A549 (cell line): ENCODE measurements at regions not wholly inside any gene's neighbourhood (a gene's known extent, or its start where the extent isn't known, plus 50 kb on each side); places are given as distances from the start of the nearest gene placed in this dataset.

Experiments used
- ATAC-seq, 2 experiments: fragments of 200-7000 bp in 1 of 2; fragments of >200 bp in 1 of 2; cut with Nextera tagmentation in 1 of 2; cut with Tn5 transposase in 1 of 2; 3 replicates each; pipeline versions ENCODE4 v1.8.0 to v1.9.1; 2018 to 2020; ENCODE audit warnings: mild to moderate bottlenecking in 1 of 2, moderate library complexity in 1 of 2
- CTCF ChIA-PET: fragments of 300-600 bp; sonication (Branson Sonifier 250); formaldehyde crosslinking; extraction: SDS; loops from one replicate; lab custom pipeline; 2021; ENCODE audit warnings: antibody characterized with exemption, inconsistent platforms; lab: Yijun Ruan, JAX
- POLR2A ChIA-PET: fragments of 350-600 bp; formaldehyde crosslinking; extraction: SDS; loops from one replicate; lab custom pipeline; 2021; ENCODE audit warnings: antibody characterized with exemption, inconsistent platforms; lab: Yijun Ruan, JAX
- DNase-seq, 2 experiments: peaks; one replicate each; pipeline versions ENCODE4 v3.0.0 to v3.0.0-alpha.2; 2011 to 2016; ENCODE audit warnings: low read depth in 1 of 2, low spot score in 1 of 2
- FAIRE-seq: peaks from 2 replicates; lab custom pipeline; 2011; peaks lifted over from hg19 to GRCh38; lab: Jason Lieb, UNC
- H3K27ac ChIP-seq, 2 experiments: fragments of >200 bp; sonication (Bioruptor Twin); formaldehyde crosslinking; 3 replicates each; pipeline ENCODE4 v1.5.1; 2016 to 2017
- H3K4me1 ChIP-seq: fragments of >200 bp; sonication (Bioruptor Twin); formaldehyde crosslinking; 3 replicates; pipeline ENCODE4 v1.6.1; 2016
- H3K4me2 ChIP-seq: fragments of >200 bp; sonication (Bioruptor Twin); formaldehyde crosslinking; 3 replicates; pipeline ENCODE4 v1.6.1; 2016
- H3K4me3 ChIP-seq: fragments of >200 bp; sonication (Bioruptor Twin); formaldehyde crosslinking; 3 replicates; pipeline ENCODE4 v1.5.1; 2016
- H3K9me3 ChIP-seq: fragments of >200 bp; sonication (Bioruptor Twin); formaldehyde crosslinking; 3 replicates; pipeline ENCODE4 v1.6.1; 2016
- ATOH8 ChIP-seq: fragments of 250-450 bp; sonication (Bioruptor Pico); IDR thresholded peaks from 2 replicates; pipeline ENCODE4 v1.5.0; 2020; ENCODE audit warnings: low read depth, mild to moderate bottlenecking, moderate library complexity
- BHLHE40 ChIP-seq: IDR thresholded peaks from 2 replicates; pipeline ENCODE4 v1.6.1; 2012; ENCODE audit warnings: low read depth, low read length, inconsistent platforms
- CBX2 ChIP-seq: fragments of 200-600 bp; sonication (generic); IDR thresholded peaks from 2 replicates; pipeline ENCODE4 v1.6.1; 2016; ENCODE audit warnings: low read depth, mild to moderate bottlenecking, borderline replicate concordance
- CEBPB ChIP-seq, 2 experiments: fragments of >200 bp in 1 of 2; sonication (Bioruptor Twin) in 1 of 2; formaldehyde crosslinking in 1 of 2; IDR thresholded peaks; 2 replicates each; pipeline ENCODE4 v1.6.1; 2012 to 2016
- CHD2 ChIP-seq: fragments of 150-350 bp; IDR thresholded peaks from 2 replicates; pipeline ENCODE4 v1.6.1; 2014; ENCODE audit warnings: low read length; ENCODE audit not compliant: partially characterized antibody
- CHD4 ChIP-seq: fragments of 200-600 bp; sonication (generic); IDR thresholded peaks from 2 replicates; pipeline ENCODE4 v1.6.1; 2016; ENCODE audit warnings: antibody characterized with exemption, mild to moderate bottlenecking, borderline replicate concordance
- CTCF ChIP-seq: fragments of >200 bp; sonication (Bioruptor Twin); formaldehyde crosslinking; IDR thresholded peaks from 3 replicates; pipeline ENCODE4 v1.5.1; 2016
- E2F6 ChIP-seq: IDR thresholded peaks from 2 replicates; pipeline ENCODE4 v1.6.1; 2012; ENCODE audit warnings: low read depth, borderline replicate concordance
- EHF ChIP-seq: fragments of 250-450 bp; sonication (Bioruptor Pico); IDR thresholded peaks from 2 replicates; pipeline ENCODE4 v1.5.0; 2020; ENCODE audit warnings: mild to moderate bottlenecking
- ELK1 ChIP-seq: fragments of 150-350 bp; IDR thresholded peaks from 2 replicates; pipeline ENCODE4 v1.6.1; 2014; ENCODE audit warnings: low read depth, mild to moderate bottlenecking, low read length
- EP300 ChIP-seq, 2 experiments: fragments of >200 bp; sonication (Bioruptor Twin); formaldehyde crosslinking; IDR thresholded peaks; 2 replicates in 1 of 2; 3 replicates in 1 of 2; pipeline ENCODE4 v1.6.1; 2016 to 2017
- FOSL2 ChIP-seq, 2 experiments: fragments of 450-650 bp in 1 of 2; fragments of >200 bp in 1 of 2; sonication (Bioruptor Twin) in 1 of 2; formaldehyde crosslinking; IDR thresholded peaks; 2 replicates each; pipeline versions ENCODE4 v1.5.0 to v1.6.1; 2016 to 2020; ENCODE audit warnings: mild to moderate bottlenecking in 1 of 2, moderate library complexity in 1 of 2
- FOXS1 ChIP-seq: fragments of 250-450 bp; sonication (Bioruptor Pico); IDR thresholded peaks from 2 replicates; pipeline ENCODE4 v1.5.0; 2020; ENCODE audit warnings: mild to moderate bottlenecking, moderate library complexity
- GATA3 ChIP-seq: IDR thresholded peaks from 2 replicates; pipeline ENCODE4 v1.6.1; 2012; ENCODE audit warnings: borderline replicate concordance
- HDAC2 ChIP-seq: fragments of 200-600 bp; sonication (generic); IDR thresholded peaks from 2 replicates; pipeline ENCODE4 v1.6.1; 2016
- HES2 ChIP-seq: fragments of >200 bp; sonication (Bioruptor Twin); formaldehyde crosslinking; IDR thresholded peaks from 2 replicates; pipeline ENCODE4 v1.6.1; 2016
- HOXB13 ChIP-seq: fragments of 250-450 bp; sonication (Bioruptor Pico); IDR thresholded peaks from 2 replicates; pipeline ENCODE4 v1.5.0; 2020; ENCODE audit warnings: low read depth, mild to moderate bottlenecking, moderate library complexity
- JUN ChIP-seq, 2 experiments: fragments of >200 bp; sonication (Bioruptor Twin); formaldehyde crosslinking; IDR thresholded peaks; 2 replicates in 1 of 2; 3 replicates in 1 of 2; pipeline ENCODE4 v1.6.1; 2016 to 2017
- JUNB ChIP-seq: fragments of >200 bp; sonication (Bioruptor Twin); formaldehyde crosslinking; IDR thresholded peaks from 2 replicates; pipeline ENCODE4 v1.6.1; 2016
- NPAS2 ChIP-seq: fragments of 250-450 bp; sonication (Bioruptor Pico); IDR thresholded peaks from 2 replicates; pipeline ENCODE4 v1.8.0; 2022; ENCODE audit warnings: mild to moderate bottlenecking, moderate library complexity, borderline replicate concordance
- PBX3 ChIP-seq: IDR thresholded peaks from 2 replicates; pipeline ENCODE4 v1.6.1; 2012
- POLR2A ChIP-seq: IDR thresholded peaks from 2 replicates; pipeline ENCODE4 v1.6.1; 2012; ENCODE audit warnings: mild to moderate bottlenecking, low read length
- POLR2AphosphoS2 ChIP-seq: conservative IDR thresholded peaks from 2 replicates; pipeline ENCODE4 v1.6.1; 2012; ENCODE audit warnings: low read length, improper control_type of control experiment, inconsistent platforms
- RAD21 ChIP-seq, 2 experiments: fragments of >200 bp in 1 of 2; sonication (Bioruptor Twin) in 1 of 2; formaldehyde crosslinking in 1 of 2; IDR thresholded peaks in 1 of 2; conservative IDR thresholded peaks in 1 of 2; 2 replicates in 1 of 2; 3 replicates in 1 of 2; pipeline ENCODE4 v1.6.1; 2012 to 2018; ENCODE audit warnings: inconsistent platforms in 1 of 2
- RARB ChIP-seq: fragments of 250-450 bp; sonication (Bioruptor Pico); IDR thresholded peaks from 2 replicates; pipeline ENCODE4 v1.8.0; 2021; ENCODE audit warnings: mild to moderate bottlenecking, moderate library complexity
- RFX5 ChIP-seq: fragments of 450-650 bp; IDR thresholded peaks from 2 replicates; pipeline ENCODE4 v1.7.1; 2014; ENCODE audit warnings: antibody characterized with exemption, mild to moderate bottlenecking, moderate library complexity
- RNF2 ChIP-seq: fragments of 200-600 bp; sonication (generic); IDR thresholded peaks from 2 replicates; pipeline ENCODE4 v1.6.1; 2016; ENCODE audit warnings: low read depth, mild to moderate bottlenecking, antibody characterized with exemption, moderate library complexity, borderline replicate concordance
- SREBF2 ChIP-seq: fragments of 450-650 bp; IDR thresholded peaks from 2 replicates; pipeline ENCODE4 v1.6.1; 2014; ENCODE audit warnings: mild to moderate bottlenecking, moderate library complexity
- TFCP2L1 ChIP-seq: fragments of 250-450 bp; sonication (Bioruptor Pico); IDR thresholded peaks from 2 replicates; pipeline ENCODE4 v1.5.0; 2021; ENCODE audit warnings: mild to moderate bottlenecking
- TP53 ChIP-seq: fragments of 250-450 bp; sonication (Bioruptor Pico); IDR thresholded peaks from 2 replicates; pipeline ENCODE4 v1.5.0; 2021; ENCODE audit warnings: mild to moderate bottlenecking, moderate library complexity
- USF2 ChIP-seq: fragments of 450-650 bp; IDR thresholded peaks from 2 replicates; pipeline ENCODE4 v1.6.1; 2014; ENCODE audit warnings: antibody characterized with exemption
- WGBS: methylation state at CpG from one replicate; pipeline ENCODE4 v1.1.6; 2017; ENCODE audit errors: missing lambda C conversion rate; 5-methylcytosine and 5-hydroxymethylcytosine counted together

- TF ChIP-seq ATOH8 (CRISPR knock-in tag): no peak
- TF ChIP-seq CBX2: no peak
- no peak for TF ChIP-seq JUNB
Observed at GRCh38 chr6:133093956-133094355, 147.2 kb upstream of the EYA4 start (continued).

- FAIRE-seq (no peak), DNase-seq (no peak), ATAC-seq (no peak; a peak in 1 of 6 replicates)
- Histone ChIP-seq H3K4me3 (no peak overlapping the region), H3K27ac (no peak overlapping the region), H3K4me1 (peaks cover 15% of the 10 kb centered on the region; the same call in 2 of the 3 replicates), H3K4me2 (no peak overlapping the region), H3K9me3 (no peaks in the 10 kb centered on the region)
- ChIA-PET POLR2A (no interaction called here), CTCF (no interaction called here)
- no peak for TF ChIP-seq RFX5
- TF ChIP-seq HOXB13 (CRISPR knock-in tag): no peak
- TF ChIP-seq NPAS2 (CRISPR knock-in tag): no peak
- no peak for TF ChIP-seq RARB (CRISPR knock-in tag)
- no peak for TF ChIP-seq POLR2A
- TF ChIP-seq RAD21 (conservative IDR thresholded peaks at IDR 0.05 in 1 of 2, IDR thresholded peaks at IDR 0.05 in 1 of 2): no peak
- TF ChIP-seq PBX3: no peak
- TF ChIP-seq GATA3: no peak
- TF ChIP-seq CHD4: no peak
- no peak for TF ChIP-seq TFCP2L1 (CRISPR knock-in tag)
- TF ChIP-seq RNF2: no peak
- no peak for TF ChIP-seq FOSL2 (IDR thresholded peaks at IDR 0.05)
- TF ChIP-seq FOSL2 (CRISPR knock-in tag; IDR thresholded peaks at IDR 0.05): no peak
- no peak for TF ChIP-seq HES2
- TF ChIP-seq ELK1: no peak
- no peak for TF ChIP-seq SREBF2
- no peak for TF ChIP-seq POLR2AphosphoS2
- TF ChIP-seq JUN (IDR thresholded peaks at IDR 0.05): no peak
- TF ChIP-seq HDAC2: no peak
- no peak for TF ChIP-seq FOXS1 (CRISPR knock-in tag)
- WGBS: 82% methylated on average over 1 of the region's 1 CpG
Observed at GRCh38 chr6:133097208-133097607, 143.9 kb upstream of the EYA4 start.

GRCh38 chr6:133099573-133099972 is 141.6 kb upstream of the EYA4 start:
- Histone ChIP-seq H3K9me3 (no peaks in the 10 kb centered on the region), H3K4me2 (peak overlapping the region; percentile 58), H3K4me3 (no peak overlapping the region), H3K4me1 (peaks cover 15% of the 10 kb centered on the region; the same call in 2 of the 3 replicates), H3K27ac (no peak overlapping the region; a peak in 2 of 6 replicates)
- DNase-seq: peak in 1 of 2 experiments; percentile 62
- ChIA-PET CTCF (no interaction called here), POLR2A (interaction anchor here (1.1 kb wide), 1 partner anchor 14 kb away, joined by 3 read pairs; no protein-coding TSS in a partner anchor)
- FAIRE-seq: no peak
- peak; percentile 71 to 78 for ATAC-seq
- TF ChIP-seq EP300 (IDR thresholded peaks at IDR 0.05) (peak in 1 of 2 experiments; percentile 55; a peak in 1 of 5 replicates), CTCF (no peak), BHLHE40 (no peak), HOXB13 (CRISPR knock-in tag) (no peak), POLR2AphosphoS2 (no peak), USF2 (no peak), TP53 (CRISPR knock-in tag) (no peak), FOSL2 (IDR thresholded peaks at IDR 0.05) (no peak), FOSL2 (CRISPR knock-in tag; IDR thresholded peaks at IDR 0.05) (peak; percentile 41), CEBPB (IDR thresholded peaks at IDR 0.05) (0 out of 4 replicates have a peak, but pooled peaks have one; percentile 3 to 38), CHD2 (no peak), EHF (CRISPR knock-in tag) (no peak), E2F6 (no peak)
